ENCODE measurements at regions not wholly inside any gene's neighbourhood (a gene's known extent, or its start where the extent isn't known, plus 50 kb on each side); places are given as distances from the start of the nearest gene placed in this dataset.
"Not testable (repeated sequence)": the region's sequence is repeated elsewhere in the genome, so short reads cannot be mapped to it uniquely, and the experiment has no call there.

DNA sequence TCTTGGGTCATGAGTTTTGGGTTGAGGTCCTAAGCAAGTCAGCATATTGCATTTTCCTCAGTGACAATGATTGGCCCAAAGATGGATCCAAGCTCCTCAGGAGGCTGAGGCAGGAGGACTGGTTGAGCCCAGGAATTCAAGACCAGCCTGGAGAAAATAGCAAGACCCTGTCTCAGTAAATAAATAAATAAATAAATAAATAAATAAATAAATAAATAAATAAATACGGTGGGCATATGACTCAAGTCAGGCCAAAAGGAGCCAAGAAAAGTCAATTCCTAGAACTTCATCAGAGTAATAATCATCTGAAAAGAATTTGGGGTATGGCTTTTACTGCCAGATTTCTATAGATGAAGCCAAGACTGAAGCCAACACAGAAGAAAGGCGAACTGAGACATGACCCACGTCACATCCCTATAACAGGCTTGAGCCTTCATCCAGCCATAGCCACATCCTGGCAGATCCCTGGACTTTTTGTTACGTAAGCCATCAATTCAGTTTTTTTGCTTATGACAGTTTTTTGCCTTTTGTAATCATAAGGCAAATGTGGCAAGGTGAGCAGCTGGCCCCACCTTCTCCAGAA lies 88.5 kb upstream of the NFASC start:
- DNase-seq: no peak

GRCh38 chr1:204785023-204785422 lies 85.6 kb upstream of the NFASC start:
- not testable (repeated sequence) for DNase-seq

GRCh38 chr1:204788470-204788869 lies 82.2 kb upstream of the NFASC start:
- no peak for DNase-seq

GRCh38 chr1:204791453-204792353 lies 79.0 kb upstream of the NFASC start:
- no peak for DNase-seq

DNA sequence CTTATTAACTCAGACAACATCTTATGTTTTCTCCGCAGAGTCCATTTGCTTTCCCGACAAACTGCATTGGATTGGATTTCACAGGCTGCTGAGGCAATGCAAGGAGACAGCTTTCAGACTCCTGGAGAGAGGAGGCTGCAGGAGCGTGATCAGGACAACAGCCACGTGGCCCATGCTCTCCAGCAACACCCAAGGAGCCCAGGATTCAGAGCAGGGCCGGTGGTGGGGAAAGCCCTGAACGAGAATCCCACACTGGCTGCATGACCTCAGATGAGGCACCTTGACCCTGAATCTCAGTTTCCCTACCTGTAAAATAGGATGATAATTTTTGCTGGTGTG lies 78.3 kb upstream of the NFASC start:
- DNase-seq: no peak

- no peak for DNase-seq
Observed at GRCh38 chr1:204793259-204793914, 77.3 kb upstream of the NFASC start.

- DNase-seq: not testable (repeated sequence)
Observed at GRCh38 chr1:204796886-204797285, 73.8 kb upstream of the NFASC start.

DNA sequence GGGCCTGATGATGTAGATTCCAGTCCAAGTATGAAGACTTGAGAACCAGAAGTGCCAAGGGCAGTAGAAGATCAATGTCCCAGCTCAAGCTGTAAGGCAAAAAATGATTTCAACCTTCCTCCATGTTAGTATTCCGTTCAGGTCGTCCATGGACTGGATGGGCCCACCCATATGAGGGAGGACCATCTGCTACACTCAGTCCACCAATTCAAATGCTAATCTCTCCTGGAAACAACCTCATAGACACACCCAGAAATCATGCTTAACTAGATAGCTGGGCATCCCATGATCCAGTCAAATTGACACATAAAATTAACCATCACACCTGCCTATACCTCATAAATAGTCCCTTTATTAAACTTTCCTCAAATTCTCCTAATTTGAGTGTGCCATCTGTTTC lies 73.3 kb upstream of the NFASC start:
- DNase-seq: no peak

DNA sequence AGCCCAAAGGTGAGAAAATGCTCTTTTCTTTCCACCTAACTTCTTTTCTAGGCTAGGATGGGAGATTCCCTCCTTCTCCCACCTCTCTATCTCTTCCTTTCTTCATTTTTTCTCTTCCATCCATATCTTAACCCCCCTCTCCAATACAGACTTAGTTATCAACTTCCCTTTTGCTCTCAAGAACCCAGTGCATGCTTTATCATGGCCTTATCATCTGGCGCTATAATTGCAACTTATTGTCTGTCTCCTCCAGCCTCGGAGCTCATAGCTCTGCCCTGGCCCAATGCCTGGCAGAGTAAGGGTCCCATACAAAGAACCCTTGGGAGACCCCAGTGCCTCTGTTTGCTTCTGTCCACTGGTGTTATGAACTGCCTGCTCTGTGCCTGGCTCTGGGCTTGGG lies 71.0 kb upstream of the NFASC start:
- no peak for DNase-seq

DNA sequence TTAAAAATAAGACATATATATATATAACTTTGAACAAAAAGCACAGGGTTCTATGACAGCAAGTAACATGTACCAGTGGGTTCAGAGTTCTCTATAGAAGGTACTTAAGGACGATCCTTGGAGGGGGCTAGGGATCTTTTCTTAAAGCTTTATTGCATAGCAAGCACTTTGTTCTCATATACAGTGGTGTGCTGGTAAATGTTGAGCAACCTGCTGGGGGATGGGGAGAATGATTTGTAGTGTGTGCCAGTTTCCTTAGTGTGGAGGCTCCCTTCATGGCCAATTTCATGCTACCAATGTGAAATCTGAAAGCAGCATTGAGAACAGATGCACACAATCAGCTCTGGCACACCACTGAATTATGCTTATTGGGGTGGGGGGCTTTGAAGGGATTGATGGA lies 69.5 kb upstream of the NFASC start:
- no peak for DNase-seq

GRCh38 chr1:204802401-204803175 lies 68.1 kb upstream of the NFASC start:
- DNase-seq: no peak

GRCh38 chr1:204803607-204804006 lies 67.1 kb upstream of the NFASC start:
- no peak for DNase-seq

DNA sequence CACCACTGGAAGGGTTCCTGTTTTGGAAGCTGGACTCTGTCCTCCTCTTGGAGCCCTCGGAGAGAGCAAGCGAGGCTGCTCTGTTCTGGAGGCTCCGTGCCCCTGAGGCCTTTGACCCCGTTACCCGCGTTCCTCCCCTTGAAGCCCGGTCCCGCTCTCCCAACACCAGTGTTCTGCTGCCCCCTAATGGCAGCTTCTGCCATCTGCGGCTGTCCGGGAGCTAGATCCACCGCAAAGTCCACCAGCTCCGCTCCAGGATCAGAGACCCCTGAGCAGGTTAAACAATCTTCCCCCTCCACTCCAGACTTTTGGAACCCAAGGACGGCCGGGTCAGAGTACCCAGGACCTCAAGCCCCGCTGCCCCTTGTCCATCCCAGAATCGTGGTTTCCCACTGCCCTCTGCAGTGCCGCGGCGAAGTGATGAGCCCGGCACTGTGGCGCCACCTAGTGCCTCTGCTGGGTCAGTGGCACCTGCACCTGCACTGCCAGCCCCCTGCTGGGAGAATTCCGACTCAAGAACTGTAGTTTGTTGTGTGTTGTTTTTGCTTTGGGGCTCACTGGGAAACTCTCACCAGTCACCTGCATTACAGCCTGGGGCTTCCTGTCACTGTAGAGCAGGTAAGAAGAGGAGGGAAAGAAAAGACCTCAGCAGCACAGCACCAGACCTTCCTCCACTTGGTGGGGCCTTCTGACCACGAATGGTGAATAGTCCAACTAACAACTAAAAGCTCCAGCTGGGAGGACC lies 63.5 kb upstream of the NFASC start:
- DNase-seq: peak; percentile 26

DNA sequence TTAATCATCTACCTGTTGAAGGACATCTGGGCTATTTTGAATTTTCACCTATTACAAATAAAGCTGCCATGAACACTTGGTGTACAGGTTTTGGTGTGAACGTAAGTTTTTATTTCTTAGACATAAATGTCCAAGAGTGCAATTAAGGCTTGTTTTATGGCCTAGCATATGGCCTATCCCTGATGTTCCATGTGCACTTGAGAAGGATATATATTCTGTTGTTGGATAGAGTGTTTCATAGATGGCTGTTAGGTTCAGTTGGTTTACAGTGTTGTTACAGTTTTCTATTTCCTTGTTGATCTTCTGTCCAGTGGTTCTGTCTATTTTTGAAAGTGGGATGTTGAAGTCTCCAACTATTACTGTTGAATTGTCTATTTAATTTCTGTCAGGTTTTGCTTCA lies 61.2 kb upstream of the NFASC start:
- no peak for DNase-seq

- no peak for DNase-seq
Observed at GRCh38 chr1:204812842-204813241, 57.8 kb upstream of the NFASC start.

GRCh38 chr1:204813522-204813921 lies 57.1 kb upstream of the NFASC start:
- DNase-seq: no peak

GRCh38 chr1:204814166-204814884 lies 56.3 kb upstream of the NFASC start:
- no peak for DNase-seq

- no peak for DNase-seq
Observed at GRCh38 chr1:204817341-204817740, 53.3 kb upstream of the NFASC start.

DNA sequence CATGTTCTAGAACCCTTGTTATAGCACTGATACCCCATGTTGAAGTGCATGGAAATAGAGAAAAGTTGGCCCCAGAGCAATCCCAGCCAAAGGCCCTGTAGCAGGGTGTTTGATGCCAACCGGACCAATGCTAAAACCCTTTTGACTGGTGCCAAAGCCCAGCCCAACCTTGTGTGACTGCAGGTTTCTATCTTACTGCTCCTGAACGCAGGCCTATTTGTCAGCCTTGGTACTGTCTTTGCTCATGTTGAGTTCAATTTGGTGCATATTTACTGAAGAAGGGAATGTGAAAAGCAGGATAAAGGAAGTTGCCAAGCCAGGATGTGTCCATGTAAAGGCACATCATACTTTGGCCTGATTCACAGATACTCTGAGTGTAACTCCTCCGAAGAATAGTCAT lies 51.7 kb upstream of the NFASC start:
- DNase-seq: no peak

DNA sequence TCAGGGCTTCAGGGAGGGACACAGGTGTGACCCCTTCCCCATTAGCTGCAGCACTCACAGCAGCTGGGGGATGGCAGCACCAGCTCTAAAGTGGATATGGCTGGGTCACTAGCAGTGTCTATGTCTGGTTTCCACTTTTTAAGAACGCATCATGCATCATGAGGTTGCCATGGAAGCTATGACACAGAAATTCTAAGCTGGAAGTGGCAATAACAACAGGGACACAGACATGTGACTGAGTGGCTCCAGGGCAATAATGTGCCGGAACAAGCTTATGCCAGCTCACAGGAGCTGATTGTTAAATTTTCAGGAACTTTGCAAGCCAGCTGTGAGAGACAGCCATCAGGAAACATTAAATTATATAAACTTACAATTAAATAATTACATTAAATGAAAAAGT lies 51.2 kb upstream of the NFASC start:
- no peak for DNase-seq

Data from activated gamma-delta T cell (primary cell).